Astrocyte (in vitro differentiated cells and primary cell): ENCODE measurements at regions not wholly inside any gene's neighbourhood (a gene's known extent, or its start where the extent isn't known, plus 50 kb on each side); places are given as distances from the start of the nearest gene placed in this dataset.

Source experiments
- DNase-seq: peaks from one replicate; pipeline ENCODE4 v3.0.0-alpha.2; 2010; ENCODE audit warnings: low read depth
- FAIRE-seq: peaks from 2 replicates; lab custom pipeline; 2011; peaks lifted over from hg19 to GRCh38; lab: Jason Lieb, UNC
- H2AFZ ChIP-seq: 2 replicates; pipeline ENCODE4 v1.6.0; 2012; ENCODE audit warnings: low read depth, low read length, inconsistent platforms
- H3K27ac ChIP-seq: 2 replicates; pipeline ENCODE4 v1.5.1; 2011; ENCODE audit warnings: low read depth, low read length, inconsistent platforms
- H3K27me3 ChIP-seq: 2 replicates; pipeline ENCODE4 v1.6.0; 2011; ENCODE audit warnings: low read length, inconsistent platforms; ENCODE audit not compliant: insufficient read depth
- H3K36me3 ChIP-seq: 2 replicates; pipeline ENCODE4 v1.5.1; 2011; ENCODE audit warnings: low read length, inconsistent platforms; ENCODE audit not compliant: insufficient read depth
- H3K4me1 ChIP-seq: 2 replicates; pipeline ENCODE4 v1.5.1; 2011; ENCODE audit warnings: low read length, inconsistent platforms; ENCODE audit not compliant: insufficient read depth
- H3K4me2 ChIP-seq: 2 replicates; pipeline ENCODE4 v1.6.0; 2012; ENCODE audit warnings: low read length, inconsistent platforms
- H3K4me3 ChIP-seq: 2 replicates; pipeline ENCODE4 v1.5.1; 2011; ENCODE audit warnings: low read depth, mild to moderate bottlenecking, low read length, inconsistent platforms; ENCODE audit not compliant: insufficient read depth
- H3K79me2 ChIP-seq: 2 replicates; pipeline ENCODE4 v1.6.0; 2012; ENCODE audit warnings: mild to moderate bottlenecking, low read length, inconsistent platforms; ENCODE audit not compliant: insufficient read depth
- H3K9ac ChIP-seq: 2 replicates; pipeline ENCODE4 v1.6.0; 2012; ENCODE audit warnings: mild to moderate bottlenecking, low read length, inconsistent platforms
- H3K9me3 ChIP-seq: 2 replicates; pipeline ENCODE4 v1.5.1; 2012; ENCODE audit warnings: low read depth, mild to moderate bottlenecking, low read length, inconsistent platforms; ENCODE audit not compliant: insufficient read depth
- H4K20me1 ChIP-seq: 2 replicates; pipeline ENCODE4 v1.6.0; 2012; ENCODE audit warnings: low read length, inconsistent platforms; ENCODE audit not compliant: insufficient read depth
- H3K27ac Mint-ChIP-seq: one replicate; pipeline ENCODE4 v1.8.0; 2021; ENCODE audit warnings: mild to moderate bottlenecking, mixed read lengths; ENCODE audit not compliant: unreplicated experiment
- H3K27me3 Mint-ChIP-seq: one replicate; pipeline ENCODE4 v1.8.0; 2021; ENCODE audit warnings: low read depth, mixed read lengths; ENCODE audit not compliant: unreplicated experiment
- H3K36me3 Mint-ChIP-seq: one replicate; pipeline ENCODE4 v1.8.0; 2021; ENCODE audit warnings: low read depth, mixed read lengths; ENCODE audit not compliant: unreplicated experiment
- H3K4me1 Mint-ChIP-seq: one replicate; pipeline ENCODE4 v1.8.0; 2021; ENCODE audit warnings: low read depth, mixed read lengths; ENCODE audit not compliant: unreplicated experiment
- H3K4me3 Mint-ChIP-seq: one replicate; pipeline ENCODE4 v1.8.0; 2021; ENCODE audit warnings: mild to moderate bottlenecking, moderate library complexity, mixed read lengths; ENCODE audit not compliant: unreplicated experiment
- H3K9me3 Mint-ChIP-seq: one replicate; pipeline ENCODE4 v1.8.0; 2021; ENCODE audit warnings: mild to moderate bottlenecking, mixed read lengths; ENCODE audit not compliant: unreplicated experiment
- CTCF ChIP-seq: IDR thresholded peaks from 2 replicates; pipeline ENCODE4 v1.5.1; 2011; ENCODE audit warnings: low read depth, mild to moderate bottlenecking, inconsistent platforms, low read length, moderate library complexity; ENCODE audit not compliant: insufficient read depth
- EZH2 ChIP-seq: IDR thresholded peaks from 2 replicates; pipeline ENCODE4 v1.6.1; 2012; ENCODE audit warnings: mild to moderate bottlenecking, low read length, inconsistent platforms; ENCODE audit not compliant: insufficient read depth

GRCh38 chr16:50463581-50464324 is 84.4 kb upstream of the NKD1 start:
- H3K4me3 ChIP-seq = no peak overlapping the region
- H3K4me1 Mint-ChIP-seq = no peaks in the 10 kb centered on the region

DNA sequence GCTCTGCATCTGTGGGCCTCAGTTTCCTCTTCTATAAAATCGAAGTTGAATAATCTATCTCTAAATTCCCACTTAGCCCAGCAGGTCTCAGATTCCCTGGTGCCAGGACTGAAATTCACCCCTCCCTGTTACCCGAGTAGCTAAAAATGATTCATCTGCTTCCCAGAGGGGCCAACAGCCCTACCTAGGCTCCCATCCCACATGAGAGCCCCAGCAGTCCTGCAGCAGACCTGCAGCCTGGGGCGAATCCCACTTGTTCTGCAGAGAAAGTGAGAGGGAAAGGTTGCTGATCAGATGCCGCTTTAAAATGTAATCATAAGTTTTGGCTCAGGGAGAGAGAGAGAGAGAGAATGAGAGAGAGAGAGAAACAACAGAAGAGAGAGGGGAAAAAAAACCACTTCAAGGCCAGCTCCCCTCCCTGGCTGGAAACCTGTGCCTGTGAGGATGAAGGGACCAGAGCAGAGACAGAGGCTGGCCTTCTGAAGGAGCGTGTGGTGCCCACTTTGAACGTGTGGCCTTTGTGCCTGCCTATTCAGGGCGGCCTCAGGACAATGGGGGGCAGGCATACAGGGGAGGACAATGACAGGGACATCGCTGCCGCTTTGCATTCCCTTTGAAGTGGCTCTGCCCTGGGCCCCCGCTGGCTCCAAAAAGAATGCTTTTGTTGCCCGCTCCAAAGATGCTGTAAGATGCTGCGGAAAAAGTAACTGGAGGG is 85.2 kb upstream of the NKD1 start:
- H3K27me3 ChIP-seq = peaks cover 21% of the 10 kb centered on the region
- H3K27me3 Mint-ChIP-seq = peaks cover 77% of the 10 kb centered on the region
- no peak overlapping the region for H3K27ac Mint-ChIP-seq
- no peak overlapping the region for H3K4me3 ChIP-seq
- no peaks in the 10 kb centered on the region for H3K9me3 ChIP-seq
- H3K36me3 ChIP-seq = no peaks in the 10 kb centered on the region
- H4K20me1 ChIP-seq = no peaks in the 10 kb centered on the region
- no peak overlapping the region for H3K4me2 ChIP-seq
- no peak for DNase-seq
- no peak overlapping the region for H3K27ac ChIP-seq
- H3K9me3 Mint-ChIP-seq = no peaks in the 10 kb centered on the region
- no peak overlapping the region for H3K9ac ChIP-seq
- TF ChIP-seq CTCF = no peak
- no peak for TF ChIP-seq EZH2
- no peak for FAIRE-seq
- no peaks in the 10 kb centered on the region for H3K79me2 ChIP-seq
- H3K4me1 Mint-ChIP-seq = no peaks in the 10 kb centered on the region
- H3K4me1 ChIP-seq = peaks cover 5% of the 10 kb centered on the region
- no peaks in the 10 kb centered on the region for H3K36me3 Mint-ChIP-seq
- no peak overlapping the region for H3K4me3 Mint-ChIP-seq
- H2AFZ ChIP-seq = no peak overlapping the region

More at GRCh38 chr16:50463581-50464324, 84.4 kb upstream of the NKD1 start:
- Histone ChIP-seq H4K20me1 (no peaks in the 10 kb centered on the region), H3K9me3 (no peaks in the 10 kb centered on the region), H3K9ac (no peak overlapping the region), H3K27ac (no peak overlapping the region), H3K79me2 (no peaks in the 10 kb centered on the region), H3K36me3 (no peaks in the 10 kb centered on the region), H2AFZ (no peak overlapping the region), H3K4me2 (no peak overlapping the region), H3K27me3 (peaks cover 13% of the 10 kb centered on the region), H3K4me1 (peaks cover 9% of the 10 kb centered on the region)
- no peak for DNase-seq
- Mint-ChIP-seq H3K27ac (no peak overlapping the region), H3K9me3 (no peaks in the 10 kb centered on the region), H3K36me3 (no peaks in the 10 kb centered on the region), H3K27me3 (peaks cover 73% of the 10 kb centered on the region), H3K4me3 (no peak overlapping the region)
- no peak for FAIRE-seq
- TF ChIP-seq CTCF = no peak
- TF ChIP-seq EZH2 = no peak

DNA sequence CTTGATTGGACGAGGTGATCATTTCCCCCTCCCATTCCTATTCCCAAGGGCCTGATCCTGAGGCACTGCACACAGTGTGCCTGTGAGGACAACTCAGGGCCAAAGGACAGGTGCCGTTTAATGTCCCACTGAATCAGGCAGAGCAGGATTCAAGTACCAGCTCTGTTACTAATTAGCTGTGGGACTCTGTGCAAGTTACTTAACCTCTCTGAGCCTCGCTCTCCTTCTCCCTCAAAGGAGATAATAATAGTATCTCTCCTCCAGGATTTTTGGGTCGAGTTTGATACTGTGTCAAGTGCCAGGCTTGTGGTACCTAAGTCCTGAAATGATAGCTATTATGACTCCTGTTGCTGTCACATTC is 86.8 kb upstream of the NKD1 start:
- no peaks in the 10 kb centered on the region for H3K4me1 Mint-ChIP-seq
- no peak for DNase-seq
- no peaks in the 10 kb centered on the region for H3K9me3 Mint-ChIP-seq

More for the DNA sequence above, 86.8 kb upstream of the NKD1 start:
- Histone ChIP-seq H4K20me1 (no peaks in the 10 kb centered on the region), H3K9me3 (no peaks in the 10 kb centered on the region), H3K4me2 (no peak overlapping the region), H3K4me1 (no peaks in the 10 kb centered on the region), H3K9ac (no peak overlapping the region), H3K36me3 (no peaks in the 10 kb centered on the region), H3K27me3 (peaks cover 21% of the 10 kb centered on the region), H3K79me2 (no peaks in the 10 kb centered on the region), H3K4me3 (no peak overlapping the region), H2AFZ (no peak overlapping the region), H3K27ac (no peak overlapping the region)
- no peak for FAIRE-seq
- no peak for TF ChIP-seq CTCF
- TF ChIP-seq EZH2 = no peak
- Mint-ChIP-seq H3K36me3 (peaks cover 2% of the 10 kb centered on the region), H3K27me3 (peaks cover 82% of the 10 kb centered on the region), H3K27ac (no peak overlapping the region), H3K4me3 (no peak overlapping the region)
